ENCODE measurements at regions not wholly inside any gene's neighbourhood (a gene's known extent, or its start where the extent isn't known, plus 50 kb on each side); places are given as distances from the start of the nearest gene placed in this dataset.

- no peaks in the 10 kb centered on the region for H3K4me1 ChIP-seq (ENCODE audit: insufficient read depth, low read length, poor library complexity, severe bottlenecking)
- H3K4me2 ChIP-seq (ENCODE audit: low read depth, low read length, poor library complexity, severe bottlenecking): no peak overlapping the region
- H4K20me1 ChIP-seq (ENCODE audit: insufficient read depth, low read length, poor library complexity, severe bottlenecking): no peaks in the 10 kb centered on the region
- TF ChIP-seq EZH2phosphoT487 (IDR thresholded peaks at IDR 0.05; ENCODE audit: borderline replicate concordance): no peak
- no peak for TF ChIP-seq CTCF (conservative IDR thresholded peaks at IDR 0.05; ENCODE audit: low read length)
- no peaks in the 10 kb centered on the region for H3F3A ChIP-seq (ENCODE audit: low read depth)
- H3K9ac ChIP-seq (ENCODE audit: low read depth, low read length, poor library complexity, severe bottlenecking): no peak overlapping the region
- no peak overlapping the region for H2AFZ ChIP-seq (ENCODE audit: low read length)
- no peaks in the 10 kb centered on the region for H3K9me2 ChIP-seq (replicated peaks; ENCODE audit: low read depth, low read length)
- H3K9me3 ChIP-seq (ENCODE audit: insufficient read depth, low read depth, low read length): no peaks in the 10 kb centered on the region
- no peak overlapping the region for H3K4me3 ChIP-seq (ENCODE audit: low read length, poor library complexity, severe bottlenecking)
- H3K27me3 ChIP-seq (ENCODE audit: insufficient read depth, low read length, poor library complexity, severe bottlenecking): no peaks in the 10 kb centered on the region
- no peaks in the 10 kb centered on the region for H3K36me3 ChIP-seq (ENCODE audit: insufficient read depth, low read length)
- H3K79me2 ChIP-seq (ENCODE audit: insufficient read depth, low read length): no peaks in the 10 kb centered on the region
These were observed 948.7 kb upstream of the GHITM start for GRCh38 chr10:83190614-83191013.

GRCh38 chr10:83193026-83193425 is 946.3 kb upstream of the GHITM start:
- no peak overlapping the region for H2AFZ ChIP-seq (ENCODE audit: low read length)
- no peaks in the 10 kb centered on the region for H3K27me3 ChIP-seq (ENCODE audit: insufficient read depth, low read length, poor library complexity, severe bottlenecking)
- no peaks in the 10 kb centered on the region for H3K9me2 ChIP-seq (replicated peaks; ENCODE audit: low read depth, low read length)
- H3K4me2 ChIP-seq (ENCODE audit: low read depth, low read length, poor library complexity, severe bottlenecking): no peak overlapping the region
- no peaks in the 10 kb centered on the region for H3K79me2 ChIP-seq (ENCODE audit: insufficient read depth, low read length)
- TF ChIP-seq CTCF (conservative IDR thresholded peaks at IDR 0.05; ENCODE audit: low read length) (no peak), EZH2phosphoT487 (IDR thresholded peaks at IDR 0.05; ENCODE audit: borderline replicate concordance) (no peak)
- no peaks in the 10 kb centered on the region for H3K36me3 ChIP-seq (ENCODE audit: insufficient read depth, low read length)
- H3K4me3 ChIP-seq (ENCODE audit: low read length, poor library complexity, severe bottlenecking): no peak overlapping the region
- no peaks in the 10 kb centered on the region for H3K9me3 ChIP-seq (ENCODE audit: insufficient read depth, low read depth, low read length)
- H3F3A ChIP-seq (ENCODE audit: low read depth): no peaks in the 10 kb centered on the region
- no peak overlapping the region for H3K9ac ChIP-seq (ENCODE audit: low read depth, low read length, poor library complexity, severe bottlenecking)
- H4K20me1 ChIP-seq (ENCODE audit: insufficient read depth, low read length, poor library complexity, severe bottlenecking): no peaks in the 10 kb centered on the region
- H3K4me1 ChIP-seq (ENCODE audit: insufficient read depth, low read length, poor library complexity, severe bottlenecking): no peaks in the 10 kb centered on the region

- no peak for TF ChIP-seq CTCF (conservative IDR thresholded peaks at IDR 0.05; ENCODE audit: low read length)
- TF ChIP-seq EZH2phosphoT487 (IDR thresholded peaks at IDR 0.05; ENCODE audit: borderline replicate concordance): no peak
- no peaks in the 10 kb centered on the region for H3F3A ChIP-seq (ENCODE audit: low read depth)
- no peak overlapping the region for H3K9ac ChIP-seq (ENCODE audit: low read depth, low read length, poor library complexity, severe bottlenecking)
- no peaks in the 10 kb centered on the region for H3K9me2 ChIP-seq (replicated peaks; ENCODE audit: low read depth, low read length)
- H3K4me2 ChIP-seq (ENCODE audit: low read depth, low read length, poor library complexity, severe bottlenecking): no peak overlapping the region
- H3K27me3 ChIP-seq (ENCODE audit: insufficient read depth, low read length, poor library complexity, severe bottlenecking): no peaks in the 10 kb centered on the region
- no peaks in the 10 kb centered on the region for H3K4me1 ChIP-seq (ENCODE audit: insufficient read depth, low read length, poor library complexity, severe bottlenecking)
- H2AFZ ChIP-seq (ENCODE audit: low read length): no peak overlapping the region
- no peaks in the 10 kb centered on the region for H3K79me2 ChIP-seq (ENCODE audit: insufficient read depth, low read length)
- no peak overlapping the region for H3K4me3 ChIP-seq (ENCODE audit: low read length, poor library complexity, severe bottlenecking)
- no peaks in the 10 kb centered on the region for H3K36me3 ChIP-seq (ENCODE audit: insufficient read depth, low read length)
- no peaks in the 10 kb centered on the region for H3K9me3 ChIP-seq (ENCODE audit: insufficient read depth, low read depth, low read length)
- no peaks in the 10 kb centered on the region for H4K20me1 ChIP-seq (ENCODE audit: insufficient read depth, low read length, poor library complexity, severe bottlenecking)
These were observed 944.3 kb upstream of the GHITM start for GRCh38 chr10:83195021-83195420.

Data from Loucy (cell line).